Spleen (tissue), 11 donors: ENCODE measurements at regions not wholly inside any gene's neighbourhood (a gene's known extent, or its start where the extent isn't known, plus 50 kb on each side); places are given as distances from the start of the nearest gene placed in this dataset.

ENCODE experiments used
- DNase-seq: peaks from one replicate; pipeline ENCODE4 v3.0.0-alpha.2; 2020
- H3K27ac ChIP-seq, 8 donors: fragments of 200-600 bp; sonication (generic) in 7 of 8; 1 replicate in 4 of 8; 2 replicates in 4 of 8; pipeline versions ENCODE4 v1.5.0 to v1.8.0; 2016 to 2021; ENCODE audit warnings: inconsistent platforms in 4 of 8, mild to moderate bottlenecking in 4 of 8, moderate library complexity in 1 of 8
- H3K27me3 ChIP-seq, 7 donors: fragments of 200-600 bp; sonication (generic) in 6 of 7; replicated peaks in 1 of 7; 1 replicate in 4 of 7; 2 replicates in 3 of 7; pipeline versions ENCODE4 v1.5.0 to v1.8.0; 2016 to 2021; ENCODE audit warnings: inconsistent platforms in 3 of 7, mild to moderate bottlenecking in 1 of 7
- H3K36me3 ChIP-seq, 6 donors: fragments of 200-600 bp; sonication (generic) in 5 of 6; 1 replicate in 4 of 6; 2 replicates in 2 of 6; pipeline versions ENCODE4 v1.5.0 to v1.8.0; 2016 to 2021; ENCODE audit warnings: inconsistent platforms in 2 of 6
- H3K4me1 ChIP-seq, 6 donors: fragments of 200-600 bp; sonication (generic) in 5 of 6; 1 replicate in 3 of 6; 2 replicates in 3 of 6; pipeline versions ENCODE4 v1.5.0 to v1.8.0; 2016 to 2021; ENCODE audit warnings: inconsistent platforms in 3 of 6
- H3K4me3 ChIP-seq, 8 donors: fragments of 200-600 bp; sonication (generic) in 7 of 8; 1 replicate in 4 of 8; 2 replicates in 4 of 8; pipeline versions ENCODE4 v1.5.0 to v1.8.0; 2016 to 2021; ENCODE audit warnings: inconsistent platforms in 4 of 8, mild to moderate bottlenecking in 4 of 8, moderate library complexity in 2 of 8
- H3K9me3 ChIP-seq, 8 donors: fragments of 200-600 bp; sonication (generic) in 7 of 8; 1 replicate in 4 of 8; 2 replicates in 4 of 8; pipeline versions ENCODE4 v1.5.0 to v1.8.0; 2016 to 2021; ENCODE audit warnings: inconsistent platforms in 4 of 8
- CTCF ChIP-seq, 11 experiments: fragments of 200-600 bp in 7 of 11; fragments of 450-650 bp in 4 of 11; sonication (generic) in 4 of 11; IDR thresholded peaks in 8 of 11; conservative IDR thresholded peaks in 3 of 11; 1 replicate in 7 of 11; 2 replicates in 4 of 11; pipeline versions ENCODE4 v1.4.0 to v1.8.0; 2016 to 2021; ENCODE audit warnings: antibody characterized with exemption in 11 of 11, inconsistent platforms in 4 of 11, mild to moderate bottlenecking in 1 of 11
- POLR2A ChIP-seq, 3 donors: fragments of 450-650 bp; IDR thresholded peaks; one replicate each; pipeline ENCODE4 v1.5.1; 2017; ENCODE audit warnings: antibody characterized with exemption in 3 of 3, mild to moderate bottlenecking in 1 of 3
- POLR2AphosphoS5 ChIP-seq, 3 donors: sonication (generic); formaldehyde crosslinking; IDR thresholded peaks; one replicate each; pipeline ENCODE4 v1.5.1; 2017; ENCODE audit warnings: antibody characterized with exemption in 3 of 3
- WGBS, 5 donors: extraction: QIAGEN DNeasy Blood & Tissue Kit in 3 of 5; methylation state at CpG; one replicate each; pipeline versions ENCODE4 v1.1.5 to v1.1.7; 2013 to 2018; 5-methylcytosine and 5-hydroxymethylcytosine counted together
- intact Hi-C: fragments of 100-400 bp; cut with DNase I; formaldehyde crosslinking; loops from one replicate; pipeline ENCODE4 v1.15.0; 2023; ENCODE audit warnings: low total_unique reads
- donor health status: healthy with polysubstance abuse.
- donor health status: DM: no; HTN: no; CAD: no; lungs with moderate emphysema.
- donor health status: DM: no; HTN: no; CAD: no.
- donor health status: Bipolar disorder and iron deficiency.
- donor health status: healthy.
- donor health status: DM: no; HTN: no; CAD: no.
- donor health status: DM: yes; HTN: yes; CAD: no.

GRCh38 chr3:150239766-150240165 is 168.3 kb upstream of the TSC22D2 start:
- Histone ChIP-seq H3K27ac (no peak overlapping the region), H3K36me3 (no peaks in the 10 kb centered on the region), H3K9me3 (no peaks in the 10 kb centered on the region), H3K4me1 (no peaks in the 10 kb centered on the region), H3K4me3 (no peak overlapping the region), H3K27me3 (peaks cover 0 to 3% (median 0%) of the 10 kb centered on the region in 7 donors)
- TF ChIP-seq CTCF (IDR thresholded peaks at IDR 0.05 in 8 of 11, conservative IDR thresholded peaks at IDR 0.05 in 3 of 11) (no peak), POLR2A (IDR thresholded peaks at IDR 0.05) (no peak), POLR2AphosphoS5 (IDR thresholded peaks at IDR 0.05) (no peak)
- WGBS, 5 donors, result 46 to 74% (median 57%) methylated on average over 1 of the region's 1 CpG
- intact Hi-C loops, result no loop called here
- no peak for DNase-seq

DNA sequence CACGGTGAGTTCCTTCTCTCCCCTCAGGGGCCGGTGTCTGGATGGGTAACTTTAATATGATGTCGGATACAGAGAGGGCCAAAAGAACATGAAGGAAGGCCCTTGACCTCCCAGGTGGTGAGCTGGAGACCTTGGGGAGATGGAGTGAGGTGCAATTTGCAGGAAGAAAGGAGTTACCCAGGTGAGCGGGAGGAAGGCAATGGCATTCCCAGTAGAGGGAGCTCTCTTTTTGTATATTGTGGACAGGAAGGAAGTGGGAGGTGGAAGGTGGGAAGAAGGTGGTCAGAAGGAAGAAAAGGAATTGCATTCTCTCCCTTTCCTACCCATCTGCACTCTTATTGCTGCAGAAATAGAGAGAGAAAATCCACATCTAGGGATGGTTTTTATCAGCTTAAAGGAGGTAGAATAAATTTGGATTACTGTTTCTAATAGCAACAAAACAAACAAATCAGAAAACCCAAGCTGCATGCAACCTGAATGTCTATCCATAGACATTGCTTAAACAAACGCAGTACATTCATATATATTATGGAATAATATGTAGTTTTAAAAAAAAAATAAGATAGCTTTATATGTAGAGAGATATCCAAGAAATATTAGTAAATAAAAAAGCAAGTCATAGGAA is 169.0 kb upstream of the TSC22D2 start:
- Histone ChIP-seq H3K27ac (no peak overlapping the region), H3K27me3 (no peaks in the 10 kb centered on the region)
- no peak for DNase-seq

DNA sequence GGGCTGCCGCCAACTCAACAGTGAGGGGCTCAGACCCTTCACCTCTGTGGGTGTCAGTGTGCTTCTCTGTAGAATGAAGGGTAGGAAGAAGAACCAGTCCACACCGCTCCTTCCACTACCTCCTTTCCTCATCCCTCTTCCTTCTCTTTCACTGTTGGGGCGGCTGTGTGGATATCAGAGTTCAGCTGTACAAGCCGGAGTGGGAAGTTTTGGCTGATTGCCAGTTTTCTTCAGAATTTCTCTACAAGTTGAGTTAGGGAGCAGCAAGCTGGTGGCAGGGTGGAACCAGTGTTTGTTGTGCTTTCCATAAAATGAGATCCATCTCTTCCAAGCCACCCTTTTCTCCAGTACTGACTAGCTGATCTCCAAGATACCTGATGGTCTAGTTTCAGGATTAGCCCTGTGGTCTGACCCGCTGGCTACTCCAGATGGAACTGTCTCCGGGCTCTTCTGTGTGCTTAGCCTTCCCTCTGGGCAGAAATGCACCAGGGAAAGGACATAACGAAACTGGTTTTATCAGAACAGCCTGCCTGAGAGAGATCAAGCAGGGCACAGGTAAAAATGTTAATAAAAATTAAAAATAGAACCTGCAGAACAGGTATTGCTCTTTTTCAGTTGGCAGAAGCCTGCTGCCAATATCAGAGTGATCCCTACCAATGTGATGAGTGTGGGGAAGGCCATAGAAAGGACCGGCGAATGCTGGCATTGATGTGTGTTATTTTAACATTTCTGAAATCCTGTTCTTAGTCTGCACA is 169.9 kb upstream of the TSC22D2 start:
- no peaks in the 10 kb centered on the region for H3K9me3 ChIP-seq
- no peaks in the 10 kb centered on the region for H3K4me1 ChIP-seq
- WGBS, 5 donors, result 81 to 90% (median 86%) methylated on average over 9 of the region's 9 CpGs
- no peaks in the 10 kb centered on the region for H3K36me3 ChIP-seq
- intact Hi-C loops, result no loop called here
- no peak overlapping the region for H3K27ac ChIP-seq
- TF ChIP-seq CTCF (IDR thresholded peaks at IDR 0.05 in 8 of 11, conservative IDR thresholded peaks at IDR 0.05 in 3 of 11) (no peak), POLR2AphosphoS5 (IDR thresholded peaks at IDR 0.05) (no peak), POLR2A (IDR thresholded peaks at IDR 0.05) (no peak)
- no peak overlapping the region for H3K4me3 ChIP-seq
- no peaks in the 10 kb centered on the region for H3K27me3 ChIP-seq
- no peak for DNase-seq

More for the DNA sequence above, 169.0 kb upstream of the TSC22D2 start:
- TF ChIP-seq POLR2AphosphoS5 (IDR thresholded peaks at IDR 0.05), result no peak
- peak in 1 of 11 experiments; percentile 2 for TF ChIP-seq CTCF (IDR thresholded peaks at IDR 0.05 in 8 of 11, conservative IDR thresholded peaks at IDR 0.05 in 3 of 11)
- TF ChIP-seq POLR2A (IDR thresholded peaks at IDR 0.05), result no peak
- no peaks in the 10 kb centered on the region for H3K4me1 ChIP-seq
- H3K9me3 ChIP-seq, result no peaks in the 10 kb centered on the region
- H3K4me3 ChIP-seq, result no peak overlapping the region
- WGBS, 5 donors, result 70 to 91% (median 77%) methylated on average over 5 of the region's 5 CpGs
- intact Hi-C loops, result no loop called here
- H3K36me3 ChIP-seq, result no peaks in the 10 kb centered on the region

DNA sequence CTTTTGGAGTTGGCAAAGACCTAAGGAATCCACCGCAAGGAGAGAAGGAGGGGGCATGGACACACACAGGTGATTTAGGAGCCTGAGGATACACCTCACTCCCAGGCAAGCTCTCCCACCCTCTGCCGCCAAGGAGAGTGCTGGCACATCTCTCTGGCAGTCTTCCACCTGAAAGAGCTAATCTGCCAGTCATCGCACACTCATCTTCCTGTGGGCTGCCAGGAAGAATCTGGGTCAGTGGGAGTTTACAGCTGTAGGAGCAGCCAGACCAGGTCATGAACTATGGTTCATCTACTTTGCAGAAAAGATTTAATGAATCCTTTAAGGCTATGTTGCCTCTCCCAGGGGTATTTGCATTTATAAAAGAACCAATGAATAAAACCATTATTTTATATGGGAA is 170.6 kb upstream of the TSC22D2 start:
- TF ChIP-seq POLR2AphosphoS5 (IDR thresholded peaks at IDR 0.05) (no peak), POLR2A (IDR thresholded peaks at IDR 0.05) (no peak), CTCF (IDR thresholded peaks at IDR 0.05 in 8 of 11, conservative IDR thresholded peaks at IDR 0.05 in 3 of 11) (no peak)
- H3K9me3 ChIP-seq, result no peaks in the 10 kb centered on the region
- no peak overlapping the region for H3K4me3 ChIP-seq
- no peaks in the 10 kb centered on the region for H3K27me3 ChIP-seq
- intact Hi-C loops, result no loop called here
- 61 to 86% (median 74%) methylated on average over 3 of the region's 3 CpGs for WGBS, 5 donors
- no peaks in the 10 kb centered on the region for H3K36me3 ChIP-seq
- no peaks in the 10 kb centered on the region for H3K4me1 ChIP-seq
- DNase-seq, result no peak
- no peak overlapping the region for H3K27ac ChIP-seq
